ENCODE measurements at regions not wholly inside any gene's neighbourhood (a gene's known extent, or its start where the extent isn't known, plus 50 kb on each side); places are given as distances from the start of the nearest gene placed in this dataset.
"Not testable (repeated sequence)": the region's sequence is repeated elsewhere in the genome, so short reads cannot be mapped to it uniquely, and the experiment has no call there.

DNA sequence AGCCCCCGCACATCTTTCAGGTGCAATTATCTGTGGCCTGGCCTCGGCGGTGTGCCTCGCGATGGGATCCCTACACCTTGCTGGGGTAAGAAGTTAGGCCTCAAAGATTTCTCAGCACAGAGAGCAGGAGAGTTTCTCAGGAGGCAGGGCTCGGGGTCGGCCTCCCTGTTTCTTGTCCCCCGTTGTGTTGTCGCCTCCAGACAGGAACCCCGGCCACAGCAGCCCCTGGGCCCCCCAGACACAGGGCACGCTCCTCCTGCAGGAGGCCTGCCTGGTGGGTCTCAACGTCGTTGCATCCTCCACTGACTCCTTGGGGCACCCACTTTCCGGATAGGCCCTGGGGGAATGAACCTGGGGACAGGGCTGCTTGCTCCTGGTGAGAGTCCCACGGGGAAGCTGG lies 229.1 kb upstream of the SHH start:
- no peaks in the 10 kb centered on the region for H3K9me3 ChIP-seq
- no peaks in the 10 kb centered on the region for H3K4me1 ChIP-seq
- TF ChIP-seq EP300 (IDR thresholded peaks at IDR 0.05) = no peak
- TF ChIP-seq CTCF (IDR thresholded peaks at IDR 0.05) = no peak
- TF ChIP-seq POLR2A (IDR thresholded peaks at IDR 0.05) = no peak
- no peak for TF ChIP-seq POLR2AphosphoS5 (IDR thresholded peaks at IDR 0.05)
- no peaks in the 10 kb centered on the region for H3K36me3 ChIP-seq
- ATAC-seq (ENCODE audit: low FRiP score in 2 of 2) (no peak), DNase-seq (no peak)
- H3K4me3 ChIP-seq = no peak overlapping the region
- no peak overlapping the region for H3K27ac ChIP-seq
- WGBS, 2 donors = 83 to 86% methylated on average over 14 of the region's 15 CpGs
- no peaks in the 10 kb centered on the region for H3K27me3 ChIP-seq

GRCh38 chr7:156039971-156040677 lies 227.9 kb upstream of the SHH start:
- Histone ChIP-seq H3K27ac (no peak overlapping the region), H3K27me3 (no peaks in the 10 kb centered on the region), H3K4me3 (no peak overlapping the region), H3K4me1 (no peaks in the 10 kb centered on the region), H3K9me3 (no peaks in the 10 kb centered on the region), H3K36me3 (no peaks in the 10 kb centered on the region)
- WGBS, 2 donors = 85 to 86% methylated on average over 23 to 32 of the region's 32 CpGs
- no peak for TF ChIP-seq POLR2A (IDR thresholded peaks at IDR 0.05)
- TF ChIP-seq EP300 (IDR thresholded peaks at IDR 0.05) = no peak
- no peak for TF ChIP-seq POLR2AphosphoS5 (IDR thresholded peaks at IDR 0.05)
- no peak for TF ChIP-seq CTCF (IDR thresholded peaks at IDR 0.05)
- ATAC-seq (ENCODE audit: low FRiP score in 2 of 2) (no peak), DNase-seq (no peak)

DNA sequence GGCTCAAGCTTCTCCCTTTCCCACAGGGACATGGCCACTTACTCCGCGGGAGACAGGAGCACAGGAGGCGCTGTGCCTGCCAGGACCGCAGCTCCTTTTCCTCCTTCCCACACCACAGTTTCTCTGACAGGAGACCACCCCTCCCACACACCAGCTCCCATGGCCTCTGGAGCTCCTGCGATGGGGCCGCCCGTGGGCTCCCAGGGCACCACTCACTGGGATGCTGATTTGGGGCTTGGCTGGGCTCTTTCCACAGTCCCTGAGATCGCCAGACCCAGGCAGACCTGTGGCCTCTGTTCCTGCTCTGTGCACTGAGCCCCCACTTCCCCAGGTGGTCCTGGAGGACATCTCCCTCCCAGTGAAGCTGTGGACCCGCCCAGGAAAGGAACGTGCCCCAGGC lies 226.9 kb upstream of the SHH start:
- no peaks in the 10 kb centered on the region for H3K36me3 ChIP-seq
- no peak for TF ChIP-seq POLR2A (IDR thresholded peaks at IDR 0.05)
- ATAC-seq (ENCODE audit: low FRiP score in 2 of 2) = no peak
- 84 to 87% methylated on average over 6 to 10 of the region's 10 CpGs for WGBS, 2 donors
- no peak overlapping the region for H3K27ac ChIP-seq
- H3K4me1 ChIP-seq = no peaks in the 10 kb centered on the region
- H3K27me3 ChIP-seq = no peaks in the 10 kb centered on the region
- no peaks in the 10 kb centered on the region for H3K9me3 ChIP-seq
- DNase-seq = peak in 1 of 2 donors; percentile 68
- no peak overlapping the region for H3K4me3 ChIP-seq

DNA sequence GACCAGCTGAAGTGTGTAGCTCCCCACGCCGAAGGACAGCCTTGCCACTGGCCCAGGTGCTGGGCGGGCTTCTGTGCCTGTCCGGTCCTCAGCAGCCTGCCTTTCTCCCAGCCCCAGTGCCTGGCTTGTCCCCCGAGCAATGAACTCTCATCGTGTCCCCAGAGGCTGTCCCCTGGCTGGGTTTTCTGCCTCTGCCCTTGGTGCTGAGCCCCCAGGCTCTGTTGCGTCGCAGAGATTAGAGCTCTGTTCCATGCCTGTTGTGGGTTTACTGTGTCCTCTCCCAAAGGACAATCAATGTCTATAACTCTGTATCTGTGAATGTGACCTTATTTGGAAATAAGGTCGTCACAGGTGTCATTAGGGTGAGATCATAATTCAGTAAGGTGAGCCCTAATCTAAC lies 226.1 kb upstream of the SHH start:
- H3K4me3 ChIP-seq = no peak overlapping the region
- H3K4me1 ChIP-seq = no peaks in the 10 kb centered on the region
- ATAC-seq (ENCODE audit: low FRiP score in 2 of 2) (no peak), DNase-seq (no peak)
- no peaks in the 10 kb centered on the region for H3K9me3 ChIP-seq
- H3K27ac ChIP-seq = no peak overlapping the region
- TF ChIP-seq EP300 (IDR thresholded peaks at IDR 0.05) (no peak), POLR2AphosphoS5 (IDR thresholded peaks at IDR 0.05) (no peak), CTCF (IDR thresholded peaks at IDR 0.05) (no peak)
- no peaks in the 10 kb centered on the region for H3K27me3 ChIP-seq
- 62 to 76% methylated on average over 4 to 9 of the region's 9 CpGs for WGBS, 2 donors
- no peaks in the 10 kb centered on the region for H3K36me3 ChIP-seq

DNA sequence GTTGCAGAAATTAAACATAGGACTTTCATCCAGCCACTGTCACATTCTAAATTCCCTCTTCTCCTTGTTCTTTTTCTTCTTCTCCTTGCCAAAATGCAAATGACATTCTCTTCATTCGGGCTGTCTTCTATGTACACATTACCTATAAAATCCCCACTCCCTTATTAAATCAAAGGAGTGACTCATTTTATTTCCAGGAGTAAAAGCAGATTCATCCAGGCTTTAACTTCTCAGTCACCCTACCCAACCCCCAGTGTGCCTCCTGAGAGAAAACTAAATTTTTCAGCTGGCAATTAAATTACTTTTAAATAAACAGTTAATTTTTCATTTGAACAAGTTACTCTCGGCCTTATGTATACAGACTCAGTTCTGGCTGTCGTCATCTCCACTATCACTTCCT lies 223.9 kb upstream of the SHH start:
- Histone ChIP-seq H3K9me3 (peaks cover 0 to 6% (median 0%) of the 10 kb centered on the region in 4 donors), H3K36me3 (no peaks in the 10 kb centered on the region), H3K27ac (no peak overlapping the region), H3K4me3 (no peak overlapping the region), H3K27me3 (no peaks in the 10 kb centered on the region), H3K4me1 (no peaks in the 10 kb centered on the region)
- DNase-seq (no peak), ATAC-seq (ENCODE audit: low FRiP score in 2 of 2) (no peak)
- WGBS, 2 donors = 35 to 37% methylated on average over 3 of the region's 3 CpGs
- TF ChIP-seq POLR2A (IDR thresholded peaks at IDR 0.05) (no peak), EP300 (IDR thresholded peaks at IDR 0.05) (no peak), CTCF (IDR thresholded peaks at IDR 0.05) (no peak), POLR2AphosphoS5 (IDR thresholded peaks at IDR 0.05) (no peak)

DNA sequence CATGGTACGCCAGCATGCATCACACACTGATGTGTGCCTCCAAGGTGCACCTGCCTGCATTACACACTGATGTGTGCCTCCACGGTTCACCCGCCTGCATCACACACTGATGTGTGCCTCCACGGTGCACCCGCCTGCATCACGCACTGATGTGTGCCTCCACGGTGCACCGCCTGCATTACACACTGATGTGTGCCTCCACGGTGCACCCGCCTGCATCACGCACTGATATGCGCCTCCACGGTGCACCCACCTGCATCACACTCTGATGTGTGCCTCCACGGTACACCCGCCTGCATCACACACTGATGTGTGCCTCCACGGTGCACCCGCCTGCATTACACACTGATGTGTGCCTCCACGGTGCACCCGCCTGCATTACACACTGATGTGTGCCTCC lies 223.1 kb upstream of the SHH start:
- H3K27me3 ChIP-seq; ATAC-seq (ENCODE audit: low FRiP score in 2 of 2); H3K27ac ChIP-seq; H3K4me3 ChIP-seq; H3K4me1 ChIP-seq; DNase-seq; H3K9me3 ChIP-seq; H3K36me3 ChIP-seq: not testable (repeated sequence)
- 94 to 95% methylated on average over 15 to 17 of the region's 19 CpGs for WGBS, 2 donors

All from upper lobe of left lung (tissue), 6 donors.